C1 segment of cervical spinal cord (tissue), 14 donors: ENCODE measurements at regions not wholly inside any gene's neighbourhood (a gene's known extent, or its start where the extent isn't known, plus 50 kb on each side); places are given as distances from the start of the nearest gene placed in this dataset.

Experiments used
- DNase-seq, 14 donors: peaks; one replicate each; lab custom pipeline; 2025; lab: John Stamatoyannopoulos, UW

- DNase-seq: no peak
Measured at GRCh38 chr3:87422333-87422732, 145.9 kb upstream of the POU1F1 start.

- DNase-seq: no peak
Measured at GRCh38 chr3:87420171-87420570, 143.8 kb upstream of the POU1F1 start.

DNA sequence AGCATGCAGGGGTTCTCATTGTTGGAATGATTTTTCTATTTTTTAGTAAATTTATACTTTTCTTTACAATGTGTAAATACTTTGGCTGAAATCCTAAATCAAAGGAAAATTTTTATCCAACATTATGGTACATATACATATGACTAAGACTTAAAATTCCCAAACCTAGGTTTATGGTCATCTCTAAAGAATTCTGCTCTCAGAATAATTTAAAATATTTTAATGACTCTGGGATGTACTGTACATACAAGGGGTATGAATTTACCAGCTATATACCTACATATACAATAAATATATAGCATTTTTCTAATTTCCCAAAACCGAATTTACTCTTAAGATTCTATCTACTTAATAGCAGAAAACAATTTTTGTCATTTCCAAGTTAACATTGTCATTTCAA is 137.9 kb upstream of the POU1F1 start:
- DNase-seq: no peak

- DNase-seq: no peak
Measured at GRCh38 chr3:87413814-87414213, 137.4 kb upstream of the POU1F1 start.

GRCh38 chr3:87410110-87410509 is 133.7 kb upstream of the POU1F1 start:
- no peak for DNase-seq

DNA sequence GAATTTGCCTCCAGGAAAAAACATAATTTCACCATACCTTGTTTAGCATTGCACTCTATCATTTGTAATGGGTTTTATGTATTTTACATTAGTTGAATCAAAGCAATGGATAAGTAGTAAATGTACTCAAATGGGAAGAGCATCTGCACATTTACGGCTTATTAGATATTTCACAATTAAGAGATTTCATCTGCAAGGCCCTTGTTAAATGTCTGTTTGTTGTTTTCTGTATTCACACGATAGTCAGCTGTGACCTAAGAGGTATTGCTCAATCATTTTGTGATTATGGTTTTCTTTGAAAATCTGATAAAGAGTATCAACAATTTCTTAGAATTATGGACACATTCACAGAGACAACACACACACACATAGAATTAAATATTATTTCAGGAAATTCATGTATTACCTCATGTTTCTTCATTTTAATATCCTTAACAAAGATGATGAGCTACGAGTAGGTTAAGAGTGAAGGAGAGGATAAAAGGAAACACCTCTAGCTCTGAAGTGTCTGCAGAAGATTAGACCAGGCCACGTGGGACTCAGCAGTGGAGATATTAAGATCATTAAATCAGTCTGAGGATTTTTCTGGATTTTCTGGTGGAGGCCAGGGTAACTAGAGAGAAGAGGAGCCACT is 121.9 kb upstream of the POU1F1 start:
- no peak for DNase-seq

DNA sequence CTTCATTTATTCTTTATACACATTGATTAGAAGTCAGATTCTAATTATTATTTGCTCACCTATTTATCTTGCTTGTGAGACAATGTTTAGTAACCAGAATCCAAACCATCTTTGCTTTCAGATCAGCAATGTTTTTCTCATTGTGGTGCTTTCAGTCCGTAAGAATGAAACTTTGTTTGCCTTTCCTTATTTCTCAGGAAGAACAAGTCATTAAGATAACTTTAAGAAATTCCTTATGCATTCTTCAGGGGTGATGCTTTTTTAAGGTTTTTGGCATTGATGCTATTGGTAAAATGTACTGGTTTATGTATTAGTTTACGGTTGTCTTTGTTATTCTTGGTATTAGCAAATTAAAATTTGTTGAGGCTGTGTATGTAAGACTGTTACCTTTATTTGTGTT is 120.8 kb upstream of the POU1F1 start:
- no peak for DNase-seq

DNA sequence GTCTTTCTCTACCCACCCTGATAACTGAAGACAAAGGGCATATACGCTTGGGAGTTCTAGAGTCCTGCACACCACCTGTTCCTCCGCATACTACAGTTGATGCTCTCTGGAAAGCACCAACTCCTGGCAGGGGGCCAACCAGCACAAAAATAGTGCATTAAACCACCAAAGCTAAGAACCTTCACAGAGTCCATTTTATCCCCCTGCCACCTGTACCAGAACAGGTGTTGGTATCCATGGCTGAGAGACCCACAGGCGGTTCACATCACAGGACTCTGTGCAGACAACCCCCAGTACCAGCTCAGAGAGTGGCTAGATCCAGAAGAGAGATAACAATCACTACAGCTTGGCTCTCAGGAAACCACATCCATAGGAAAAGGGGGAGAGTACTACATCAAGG is 114.4 kb upstream of the POU1F1 start:
- DNase-seq: peak in 1 of 14 donors; percentile 1

DNA sequence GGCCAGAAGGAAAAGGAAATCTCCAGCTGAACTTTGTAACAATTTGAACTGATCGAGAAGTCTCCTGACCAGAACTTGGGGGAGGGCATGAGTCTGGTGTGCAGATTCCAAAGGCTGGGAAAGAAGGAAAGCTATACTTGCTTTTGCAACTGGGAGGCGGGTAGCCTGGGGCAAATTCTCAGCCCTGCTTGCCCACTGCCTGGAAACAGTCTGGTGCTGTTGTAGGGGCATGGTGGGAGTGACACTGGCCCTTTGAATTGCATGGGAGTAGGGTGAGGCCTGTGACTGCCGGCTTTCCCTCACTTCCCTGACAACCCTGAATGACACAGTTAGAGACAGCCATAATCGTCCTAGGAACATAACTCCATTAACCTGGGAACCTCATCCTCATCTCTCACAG is 114.0 kb upstream of the POU1F1 start:
- DNase-seq: no peak

GRCh38 chr3:87375231-87375682 is 98.9 kb upstream of the POU1F1 start:
- no peak for DNase-seq

DNA sequence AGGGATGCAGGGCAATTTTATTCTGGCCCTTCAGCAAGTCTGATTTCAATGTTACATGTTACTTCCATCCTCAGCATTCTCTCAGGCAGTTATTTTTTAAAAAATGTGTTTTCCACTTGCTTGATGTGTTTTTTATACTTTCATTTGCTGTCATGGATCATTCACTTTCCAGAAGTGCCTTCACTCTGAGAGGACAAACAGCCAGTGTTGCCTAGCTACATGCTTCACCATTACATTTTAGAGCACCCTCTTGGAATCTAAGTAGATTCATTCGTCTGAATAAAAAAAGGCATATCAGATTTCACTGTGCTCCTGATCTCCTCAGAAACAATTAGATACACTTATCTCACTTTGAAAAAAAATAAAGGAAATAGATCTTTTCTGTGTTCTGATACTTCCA is 93.6 kb upstream of the POU1F1 start:
- DNase-seq: no peak

DNA sequence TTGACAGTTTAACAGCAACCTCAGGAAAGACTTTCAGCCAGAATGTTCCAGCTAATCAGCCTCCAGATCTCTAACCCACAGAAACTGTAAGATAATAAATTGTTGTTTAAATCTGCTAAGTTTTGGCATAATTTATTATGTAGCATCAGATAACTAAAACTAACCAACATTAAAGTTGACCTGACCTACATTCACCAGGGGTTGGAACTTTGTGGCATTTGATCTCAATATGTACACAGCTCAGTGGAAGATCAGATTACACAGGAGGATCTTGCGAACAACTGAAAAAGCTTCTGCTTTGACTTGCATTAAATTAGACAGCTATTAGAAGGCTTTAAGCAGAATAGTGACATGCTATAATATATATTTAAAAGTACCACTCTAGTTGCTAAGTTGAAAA is 91.4 kb upstream of the POU1F1 start:
- DNase-seq: no peak

GRCh38 chr3:87363721-87364120 is 87.3 kb upstream of the POU1F1 start:
- DNase-seq: no peak

- no peak for DNase-seq
Measured at GRCh38 chr3:87361956-87362355, 85.6 kb upstream of the POU1F1 start.

DNA sequence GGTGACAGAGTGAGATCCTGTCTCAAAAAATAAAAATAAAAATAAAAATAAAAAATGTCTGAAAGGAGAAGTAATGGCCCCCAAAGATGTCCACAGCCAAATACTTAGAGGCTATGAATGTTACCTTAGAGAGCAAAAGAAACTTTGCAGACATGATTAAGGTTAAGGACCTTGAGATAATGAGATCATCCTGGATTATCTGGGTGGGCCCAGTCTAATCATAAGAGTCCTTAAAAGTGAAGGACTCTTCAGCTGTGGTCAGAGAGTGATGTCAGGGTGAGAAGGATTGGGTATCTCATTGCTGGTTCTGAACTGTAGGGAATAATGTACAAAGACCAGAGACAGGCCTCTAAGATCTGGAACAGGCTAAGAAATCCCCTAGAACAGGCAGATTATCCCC is 84.9 kb upstream of the POU1F1 start:
- no peak for DNase-seq

GRCh38 chr3:87359826-87360225 is 83.4 kb upstream of the POU1F1 start:
- DNase-seq: peak in 1 of 14 donors; percentile 14

DNA sequence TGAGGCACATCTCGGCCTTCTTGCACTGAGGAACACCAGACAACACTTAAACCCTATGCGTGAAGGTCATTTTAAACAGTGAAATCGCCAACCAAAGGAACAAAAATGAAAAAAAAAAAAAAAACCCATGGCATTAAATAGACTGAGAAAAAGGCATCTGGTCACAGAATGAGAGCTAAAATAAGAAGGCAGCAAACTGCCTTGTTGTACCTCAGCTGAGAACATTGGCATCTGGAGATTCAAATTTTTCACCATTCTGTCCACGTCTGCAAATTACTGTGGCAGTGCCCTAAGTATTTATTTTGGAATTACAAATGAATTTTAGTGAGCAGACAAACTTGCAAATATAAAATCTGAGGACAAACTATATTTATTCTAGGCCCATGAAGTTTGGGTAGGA is 82.6 kb upstream of the POU1F1 start:
- DNase-seq: no peak

- no peak for DNase-seq
Measured at GRCh38 chr3:87358066-87358465, 81.7 kb upstream of the POU1F1 start.

DNA sequence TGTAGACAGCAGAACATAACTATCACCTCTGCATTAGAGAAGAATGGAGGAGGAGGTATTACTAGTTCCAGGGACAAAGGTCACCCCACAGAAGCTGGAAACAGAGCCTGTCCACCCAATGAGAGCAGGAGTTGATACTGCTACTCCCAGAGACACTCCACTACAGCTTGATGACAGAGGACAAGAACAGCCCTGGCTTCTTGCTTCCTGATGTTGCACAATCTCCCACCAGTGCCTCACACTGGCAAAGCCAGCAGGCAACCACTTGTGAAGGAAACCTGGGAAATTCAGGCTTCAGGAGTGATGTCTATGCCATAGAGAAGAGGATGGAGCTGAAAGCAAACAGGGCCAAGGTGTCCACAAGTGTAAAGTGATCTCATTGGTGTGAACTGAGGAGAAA is 78.0 kb upstream of the POU1F1 start:
- DNase-seq: no peak

GRCh38 chr3:87351937-87352336 is 75.6 kb upstream of the POU1F1 start:
- DNase-seq: no peak

- DNase-seq: peak in 1 of 14 donors; percentile 20
Measured at GRCh38 chr3:87350367-87351199, 74.2 kb upstream of the POU1F1 start.

DNA sequence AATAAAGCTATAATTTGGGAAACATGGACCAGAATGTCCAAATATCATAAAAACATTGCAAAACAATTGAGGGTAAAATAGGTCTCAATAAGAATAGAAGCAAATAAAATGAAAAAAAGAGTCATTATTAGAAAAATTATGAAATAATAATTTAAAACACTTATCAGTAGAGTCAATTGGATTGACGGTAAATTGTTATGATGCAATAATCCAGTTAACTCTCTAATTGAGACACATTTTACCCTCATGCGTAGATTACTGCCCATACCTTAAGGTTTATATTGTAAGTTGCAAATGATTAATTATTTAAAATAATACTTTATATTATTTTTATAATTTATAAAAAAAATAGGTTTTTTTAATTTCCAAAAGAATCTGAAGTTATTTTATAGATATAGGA is 73.4 kb upstream of the POU1F1 start:
- no peak for DNase-seq

DNA sequence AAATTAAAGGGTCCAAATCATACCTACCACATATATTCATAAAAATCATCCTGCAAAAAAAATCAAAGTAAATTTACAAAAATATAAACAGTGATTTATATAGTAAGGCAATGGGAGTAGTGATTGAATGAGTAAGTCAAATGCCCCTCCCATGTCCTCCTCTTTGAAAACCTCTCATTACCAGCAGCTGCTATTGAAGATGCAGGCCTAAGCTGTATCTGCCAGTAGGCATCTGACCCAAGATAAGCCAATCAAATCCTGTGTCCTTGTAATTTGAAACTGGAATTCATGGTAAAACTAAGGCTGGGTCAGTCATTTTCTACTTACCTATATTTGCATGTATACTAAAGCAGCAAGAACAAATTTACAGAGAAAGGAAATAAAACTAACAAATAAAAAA is 60.4 kb upstream of the POU1F1 start:
- DNase-seq: no peak
